GM18519 (cell line): ENCODE measurements at regions not wholly inside any gene's neighbourhood (a gene's known extent, or its start where the extent isn't known, plus 50 kb on each side); places are given as distances from the start of the nearest gene placed in this dataset.
"Not testable (repeated sequence)": the region's sequence is repeated elsewhere in the genome, so short reads cannot be mapped to it uniquely, and the experiment has no call there.

Source experiments
- ATAC-seq: cut with Tn5 transposase; IDR thresholded peaks from one replicate; pipeline ENCODE4 v1.9.1; 2021; ENCODE audit warnings: mild to moderate bottlenecking, moderate library complexity; ENCODE audit not compliant: unreplicated experiment, low FRiP score

DNA sequence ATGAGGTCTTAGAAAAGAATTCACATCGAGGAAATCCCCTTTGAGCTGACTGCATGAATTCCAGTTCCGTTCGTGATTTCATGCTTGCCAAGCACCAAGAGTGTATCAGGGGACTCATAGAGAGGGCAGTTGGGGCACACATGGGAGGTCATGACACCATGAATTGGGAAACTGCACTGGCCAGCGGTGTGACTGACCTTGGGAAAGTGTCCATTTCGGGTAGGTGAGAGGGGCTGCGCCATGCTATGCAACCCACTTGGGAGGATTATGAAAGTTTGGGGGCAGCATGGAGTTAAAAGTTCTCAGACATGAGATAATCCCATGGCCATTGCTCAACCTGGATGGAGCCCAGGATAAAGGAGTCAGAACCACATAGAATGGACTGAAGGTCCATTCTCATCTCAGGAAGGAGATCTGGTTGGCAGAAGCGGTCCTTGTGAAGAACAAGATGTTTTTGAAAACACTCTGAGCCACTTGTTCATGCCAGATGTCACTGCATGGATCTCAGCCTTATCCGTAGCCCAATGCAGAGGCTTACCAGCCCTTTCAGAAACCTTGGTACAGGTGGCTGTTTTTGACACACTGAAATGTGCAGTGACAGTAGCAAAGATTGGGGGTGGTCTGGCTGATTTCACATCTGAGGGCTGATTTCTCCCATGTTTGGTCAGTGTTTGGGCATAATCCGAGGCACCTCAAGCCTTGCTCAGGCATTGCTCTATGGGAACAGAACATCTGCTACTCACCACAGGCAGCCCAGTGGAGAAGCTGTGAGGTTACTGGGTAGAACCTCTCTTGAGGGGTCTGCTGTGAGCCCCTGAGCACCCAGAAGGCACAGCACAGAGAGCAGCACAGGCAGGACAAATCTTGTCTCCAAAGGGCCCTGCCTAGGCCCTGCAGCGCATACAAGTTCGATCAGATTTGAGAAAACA, 252.3 kb downstream of the CXCL12 start:
- no peak for ATAC-seq

DNA sequence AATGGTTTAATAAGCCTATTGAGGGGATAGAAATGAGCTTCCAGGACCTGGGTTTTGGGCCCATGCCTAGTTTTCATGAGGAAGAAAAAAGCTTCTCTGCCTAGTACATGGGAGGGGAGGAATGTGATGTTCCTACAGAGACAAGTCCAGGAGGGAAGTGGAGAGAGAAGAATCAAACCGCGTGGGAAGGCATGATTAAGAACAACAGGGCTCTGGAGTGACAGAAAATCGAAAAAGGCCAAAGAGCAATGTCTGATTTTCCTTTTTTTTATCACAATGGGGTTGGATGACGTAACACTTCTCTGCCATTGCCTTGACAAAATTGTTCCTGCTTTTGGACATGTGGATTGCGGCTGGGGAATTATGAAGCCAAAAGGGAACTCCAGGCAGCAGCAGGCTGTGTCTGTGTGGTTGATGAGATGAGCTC, 258.6 kb downstream of the CXCL12 start:
- ATAC-seq: no peak

DNA sequence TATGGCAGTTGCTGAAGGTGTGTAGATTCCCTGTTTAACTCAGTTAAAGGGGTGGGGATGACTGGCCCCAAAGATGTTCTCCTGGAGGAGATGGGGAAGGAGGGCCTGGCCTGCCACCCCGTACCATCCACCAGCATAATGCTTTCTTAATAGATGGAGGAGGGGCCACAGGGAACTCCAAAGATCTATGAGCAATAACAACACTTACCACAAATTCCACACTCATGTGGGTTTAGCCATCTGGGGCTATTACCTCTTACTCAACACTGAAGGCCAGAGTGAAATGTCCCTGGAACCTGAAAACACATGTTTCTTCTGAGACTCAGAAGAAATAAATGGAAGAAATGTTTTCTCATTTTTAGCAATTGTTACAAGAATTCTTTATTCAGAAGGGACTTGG, 259.0 kb downstream of the CXCL12 start:
- ATAC-seq: no peak

DNA sequence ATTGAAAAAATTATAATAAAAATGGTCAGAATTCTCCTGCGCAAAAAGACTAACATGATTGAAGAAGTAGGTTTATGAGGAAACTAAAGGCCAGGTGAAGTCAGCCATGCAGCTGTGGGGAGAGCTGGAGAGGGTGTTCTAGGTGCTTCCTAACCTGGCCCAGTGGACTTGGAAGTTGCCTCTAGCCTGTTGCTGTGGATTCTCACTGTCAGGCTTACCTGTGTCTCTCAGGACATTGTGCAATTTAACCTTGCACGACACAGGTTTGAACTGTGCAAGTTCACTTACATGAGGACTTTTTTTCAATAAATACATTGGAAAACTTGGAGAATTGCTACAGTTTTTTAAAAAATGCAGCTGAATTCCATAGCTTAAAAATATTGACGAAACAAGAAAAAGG, 266.4 kb downstream of the CXCL12 start:
- ATAC-seq: no peak

DNA sequence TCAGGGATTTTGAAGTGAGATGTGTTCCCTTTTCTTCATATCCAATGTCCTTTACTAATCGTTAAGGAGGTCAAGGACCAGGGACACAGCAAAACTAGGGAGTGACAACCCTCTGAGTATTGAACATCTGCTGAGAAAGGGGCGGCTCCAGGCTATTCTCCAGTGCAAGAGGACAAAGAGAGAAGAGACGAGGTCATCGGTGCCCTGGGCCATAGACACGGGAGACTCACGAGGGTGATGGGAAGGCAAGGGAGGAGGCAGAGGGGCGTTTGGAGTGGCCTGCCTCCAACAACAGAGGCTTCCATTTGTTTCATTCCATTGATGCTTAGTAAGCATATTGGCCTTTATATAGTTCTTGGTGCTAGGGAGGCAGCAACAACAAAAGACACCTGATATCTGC, 268.4 kb downstream of the CXCL12 start:
- ATAC-seq: no peak

DNA sequence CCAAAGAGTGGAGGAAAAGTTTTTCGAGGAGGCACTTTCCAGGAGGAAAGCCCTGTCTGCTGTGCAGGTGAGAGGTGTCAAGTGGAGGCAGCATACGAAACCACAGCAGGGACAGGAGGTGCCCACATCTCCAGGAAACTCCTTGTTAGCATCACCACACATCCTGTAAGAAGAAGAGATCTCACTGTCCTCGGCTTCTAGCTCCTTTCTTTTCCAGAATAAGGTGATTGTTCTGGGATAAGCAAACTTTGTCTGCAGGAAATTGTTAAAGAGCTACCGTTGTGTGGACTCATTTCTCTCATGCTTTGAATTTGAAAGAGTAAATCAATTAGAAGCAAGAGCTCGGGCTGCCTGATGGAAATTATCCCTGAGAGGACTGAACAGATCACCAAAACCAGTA, 269.4 kb downstream of the CXCL12 start:
- ATAC-seq: no peak

DNA sequence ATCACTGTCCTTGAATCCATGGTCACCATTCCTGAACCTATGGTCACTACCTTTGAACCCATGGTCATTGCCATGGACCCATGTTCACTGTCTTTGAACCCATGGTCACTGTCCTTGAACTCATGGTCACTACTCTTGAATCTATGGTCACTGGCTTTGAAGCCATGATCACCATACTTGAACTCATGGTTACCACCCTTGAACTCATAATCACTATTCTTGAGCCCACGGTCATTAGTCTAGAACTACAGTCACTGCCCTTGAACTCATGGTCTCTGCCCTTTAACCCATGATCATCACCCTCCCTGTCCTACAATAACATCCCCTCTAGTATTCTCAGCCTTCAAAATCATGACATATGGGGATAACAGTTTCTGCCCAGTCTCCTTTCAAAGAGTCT, 270.5 kb downstream of the CXCL12 start:
- ATAC-seq: no peak

DNA sequence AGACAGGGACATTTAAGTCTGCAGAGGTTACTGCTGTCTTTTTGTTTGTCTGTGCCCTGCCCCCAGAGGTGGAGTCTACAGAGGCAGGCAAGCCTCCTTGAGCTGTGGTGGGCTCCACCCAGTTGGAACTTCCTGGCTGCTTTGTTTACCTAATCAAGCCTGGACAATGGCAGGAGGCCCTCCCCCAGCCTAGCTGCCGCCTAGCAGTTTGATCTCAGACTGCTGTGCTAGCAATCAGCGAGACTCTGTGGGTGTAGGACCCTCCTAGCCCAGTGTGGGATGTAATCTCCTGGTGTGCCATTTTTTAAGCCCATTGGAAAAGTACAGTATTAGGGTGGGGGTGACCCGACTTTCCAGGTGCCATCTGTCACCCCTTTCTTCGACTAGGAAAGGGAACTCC, 272.6 kb downstream of the CXCL12 start:
- ATAC-seq: not testable (repeated sequence)

DNA sequence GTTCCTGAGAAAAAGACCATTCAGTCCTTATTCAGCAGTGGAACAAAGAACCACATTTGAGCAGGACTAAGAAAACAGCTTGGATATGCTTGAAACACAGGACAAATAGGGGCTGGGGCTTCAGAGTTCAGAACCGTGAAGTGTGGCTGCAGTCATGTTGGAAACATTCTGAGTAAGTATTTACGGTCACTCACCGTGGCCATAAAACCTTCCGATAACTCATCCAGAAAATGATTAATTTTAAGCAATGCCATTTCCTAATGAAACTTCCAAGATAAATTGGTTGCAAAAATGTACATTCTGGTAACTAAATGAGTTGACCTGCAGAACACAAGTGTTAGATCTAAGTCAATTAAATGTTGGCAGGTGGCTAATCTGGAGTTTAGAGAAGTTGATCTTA, 279.2 kb downstream of the CXCL12 start:
- no peak for ATAC-seq

DNA sequence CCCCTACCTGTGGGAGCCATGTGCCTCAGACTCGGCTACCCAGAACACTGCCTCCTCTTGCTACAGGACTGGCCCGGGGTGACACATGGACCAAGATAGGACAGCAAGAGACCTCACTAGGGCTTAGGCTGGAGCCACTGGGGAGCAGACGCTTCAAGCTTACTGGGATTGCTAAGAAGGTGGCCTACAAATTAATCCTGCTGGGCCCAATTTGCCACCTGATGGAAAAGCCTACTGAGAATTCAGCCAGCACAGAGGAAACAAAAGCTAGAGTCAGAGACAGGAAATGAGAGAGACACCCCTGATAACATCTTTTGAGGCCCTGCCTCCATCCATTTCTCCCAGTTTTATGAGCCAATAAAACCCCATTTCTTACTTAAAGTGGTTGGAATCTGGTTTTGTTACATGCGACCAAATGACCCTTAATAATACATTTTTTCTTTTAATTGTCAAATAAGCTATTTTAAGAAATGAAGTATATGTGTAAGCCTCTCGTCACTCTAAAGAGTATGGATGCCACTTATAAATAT, 282.1 kb downstream of the CXCL12 start:
- ATAC-seq: no peak

DNA sequence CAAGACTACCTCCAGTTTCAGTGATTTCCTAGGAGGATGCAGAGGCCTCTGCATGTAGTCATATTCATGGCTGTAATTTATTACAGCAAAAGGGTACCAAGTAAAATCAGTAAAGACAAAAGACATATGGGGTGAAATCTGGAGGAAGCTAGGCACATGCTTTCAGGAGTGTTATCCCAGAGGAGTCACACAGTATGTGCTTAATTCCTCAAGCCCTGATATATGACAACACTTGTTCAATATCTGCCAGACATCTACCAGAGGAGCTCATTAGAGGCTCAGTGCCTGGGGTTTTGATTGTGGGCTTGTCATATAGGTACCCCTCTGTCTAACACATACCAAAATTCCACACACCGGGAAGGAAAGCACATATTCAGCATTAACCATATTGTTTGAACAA, 283.8 kb downstream of the CXCL12 start:
- no peak for ATAC-seq

DNA sequence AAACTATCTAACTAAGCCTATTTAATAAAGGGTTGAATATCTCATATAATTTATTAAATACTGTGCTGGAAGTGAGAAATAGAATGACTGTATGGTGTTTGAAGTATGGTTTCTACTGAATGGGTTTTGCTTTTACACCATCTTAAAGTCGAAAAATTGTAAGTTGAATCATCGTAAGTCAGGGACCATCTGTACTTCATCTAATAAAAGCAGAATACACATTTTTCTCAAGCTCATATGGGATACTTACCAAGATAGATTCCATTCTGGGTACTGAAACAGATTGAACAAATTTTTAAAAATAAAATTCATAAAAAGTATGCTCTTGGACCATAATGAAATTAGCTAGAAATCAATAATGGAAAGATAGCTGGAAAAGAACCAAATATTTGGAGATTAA, 285.4 kb downstream of the CXCL12 start:
- no peak for ATAC-seq

DNA sequence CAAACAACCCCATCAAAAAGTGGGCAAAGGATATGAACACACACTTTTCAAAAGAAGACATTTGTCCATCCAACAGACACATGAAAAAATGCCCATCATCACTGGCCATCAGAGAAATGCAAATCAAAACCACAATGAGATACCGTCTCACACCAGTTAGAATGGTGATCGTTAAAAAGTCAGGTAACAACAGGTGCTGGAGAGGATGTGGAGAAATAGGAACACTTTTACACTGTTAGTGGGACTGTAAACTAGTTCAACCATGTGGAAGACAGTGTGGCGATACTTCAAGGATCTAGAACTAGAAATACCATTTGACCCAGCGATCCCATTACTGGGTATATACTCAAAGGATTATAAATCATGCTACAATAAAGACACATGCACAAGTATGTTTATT, 288.7 kb downstream of the CXCL12 start:
- not testable (repeated sequence) for ATAC-seq

DNA sequence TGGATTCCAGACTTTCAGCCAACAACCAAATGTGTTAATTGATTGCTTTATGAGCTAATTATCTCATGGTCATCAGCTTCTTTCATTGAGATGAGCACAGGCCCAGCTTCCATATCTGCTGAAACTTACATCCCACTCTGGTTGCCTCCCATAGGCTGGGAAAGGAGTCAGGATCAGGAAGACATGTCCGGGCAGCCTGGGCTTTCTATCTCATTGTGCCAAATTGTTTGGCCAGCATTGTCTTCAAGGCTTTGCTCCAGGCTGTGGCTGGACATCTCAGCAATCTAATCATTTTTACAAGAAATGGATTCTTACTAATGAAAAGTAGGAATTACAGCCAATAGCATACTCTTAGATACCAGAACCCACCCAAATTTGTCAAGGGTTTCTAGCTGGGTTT, 295.2 kb downstream of the CXCL12 start:
- ATAC-seq: no peak

DNA sequence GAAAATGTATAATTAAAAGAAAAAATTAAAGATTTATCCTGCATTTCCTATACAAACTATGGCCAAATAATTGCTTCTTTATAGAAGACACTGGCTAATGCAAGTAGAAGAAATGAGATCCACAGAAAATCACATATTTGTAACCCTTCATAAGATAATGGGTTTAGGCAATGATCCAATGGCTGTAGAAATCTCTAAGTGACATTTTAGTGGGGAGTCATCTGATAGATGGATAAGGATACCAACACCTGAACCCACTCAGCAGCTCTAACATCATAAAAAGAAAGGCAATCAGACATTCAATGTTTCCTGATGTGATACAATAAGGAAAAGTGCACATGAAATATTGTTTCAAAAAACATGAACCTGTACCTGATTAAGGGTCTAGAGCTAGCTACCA, 297.5 kb downstream of the CXCL12 start:
- ATAC-seq: no peak

DNA sequence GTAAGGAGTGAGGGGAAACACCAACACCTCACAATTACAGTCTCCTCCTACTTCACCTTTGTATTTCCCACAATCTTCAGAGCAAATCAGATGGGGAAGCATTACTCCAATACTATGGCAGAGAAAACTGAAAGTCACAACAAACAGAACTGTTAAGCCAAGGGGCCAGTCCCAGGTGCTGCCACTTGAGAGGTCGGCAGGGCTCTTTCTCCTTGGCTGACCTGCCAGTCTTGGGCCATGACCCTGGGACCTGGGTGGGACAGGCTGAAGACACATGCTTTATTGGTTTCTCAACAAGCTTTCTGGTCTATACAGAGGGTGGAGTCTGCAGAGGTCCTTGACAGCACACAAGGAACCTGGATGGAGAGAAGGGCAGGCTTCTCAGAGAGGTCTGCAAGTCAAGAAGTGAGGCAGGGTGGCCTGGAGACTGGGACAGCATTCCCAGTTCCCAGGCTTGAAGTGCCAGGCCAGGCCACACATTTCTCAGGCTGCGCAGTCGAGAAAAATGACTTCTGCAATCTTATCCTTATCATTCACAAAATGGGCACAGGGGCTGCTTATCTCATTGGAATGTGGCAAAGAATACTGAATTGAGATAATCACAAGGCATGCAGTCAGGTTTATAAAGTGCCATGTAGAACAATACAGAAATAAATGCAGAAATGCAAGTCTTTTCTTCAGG, 301.0 kb downstream of the CXCL12 start:
- ATAC-seq: no peak

DNA sequence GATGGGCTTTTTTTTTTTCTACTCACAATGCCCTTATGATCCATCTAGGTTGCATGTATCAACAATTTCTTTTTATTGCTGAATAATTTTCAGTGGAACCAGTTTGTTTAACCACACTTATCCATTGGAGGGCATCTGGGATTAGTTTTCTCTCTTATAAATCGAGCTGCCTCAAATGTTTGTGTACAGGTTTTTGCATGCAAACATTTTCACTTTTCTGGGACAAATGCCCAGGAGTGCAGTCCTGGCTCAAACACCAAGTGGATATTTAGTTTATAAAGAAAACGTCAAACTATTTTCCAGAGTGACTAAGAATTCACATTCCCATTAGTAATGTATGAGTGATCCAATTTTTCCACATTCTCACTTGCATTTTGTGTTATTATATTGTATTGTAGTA, 313.4 kb downstream of the CXCL12 start:
- ATAC-seq: no peak

DNA sequence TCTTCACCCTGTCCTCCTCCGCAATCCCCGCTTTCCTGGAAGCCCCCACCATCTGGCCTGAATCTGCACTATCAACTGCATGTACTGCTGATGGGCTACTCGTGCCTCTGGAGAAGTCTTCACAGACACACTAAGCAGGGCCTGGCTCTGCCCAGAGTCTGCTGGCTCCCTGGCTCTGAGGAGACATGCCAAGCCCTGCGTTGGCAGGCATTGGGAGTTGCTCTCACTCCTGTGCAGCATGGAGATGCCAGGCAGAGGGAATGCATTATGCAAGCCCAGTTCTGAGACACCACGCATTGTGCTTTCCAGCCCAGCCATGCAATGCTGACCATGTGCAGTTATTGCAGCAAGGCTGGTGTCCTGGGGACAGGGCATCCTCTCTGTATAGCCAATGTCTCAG, 314.6 kb downstream of the CXCL12 start:
- ATAC-seq: no peak

DNA sequence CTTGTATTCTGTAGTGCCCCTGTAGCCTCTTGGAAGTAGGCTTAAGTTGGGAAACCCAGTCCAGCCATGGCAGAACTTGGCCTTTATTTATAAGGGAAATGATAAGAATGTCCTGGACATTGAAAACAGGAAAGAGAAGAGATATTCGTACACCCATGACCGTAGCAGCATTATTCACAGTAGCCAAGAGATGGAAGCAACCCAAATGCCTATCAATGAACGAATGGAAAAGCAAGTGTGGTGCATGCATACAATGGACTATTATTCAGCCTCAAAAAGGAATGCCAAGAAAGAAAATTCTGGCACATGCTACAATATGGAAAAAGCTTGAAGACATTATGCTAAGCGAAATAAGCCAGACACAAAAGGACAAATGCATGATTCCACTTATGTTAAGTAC, 315.3 kb downstream of the CXCL12 start:
- no peak for ATAC-seq

DNA sequence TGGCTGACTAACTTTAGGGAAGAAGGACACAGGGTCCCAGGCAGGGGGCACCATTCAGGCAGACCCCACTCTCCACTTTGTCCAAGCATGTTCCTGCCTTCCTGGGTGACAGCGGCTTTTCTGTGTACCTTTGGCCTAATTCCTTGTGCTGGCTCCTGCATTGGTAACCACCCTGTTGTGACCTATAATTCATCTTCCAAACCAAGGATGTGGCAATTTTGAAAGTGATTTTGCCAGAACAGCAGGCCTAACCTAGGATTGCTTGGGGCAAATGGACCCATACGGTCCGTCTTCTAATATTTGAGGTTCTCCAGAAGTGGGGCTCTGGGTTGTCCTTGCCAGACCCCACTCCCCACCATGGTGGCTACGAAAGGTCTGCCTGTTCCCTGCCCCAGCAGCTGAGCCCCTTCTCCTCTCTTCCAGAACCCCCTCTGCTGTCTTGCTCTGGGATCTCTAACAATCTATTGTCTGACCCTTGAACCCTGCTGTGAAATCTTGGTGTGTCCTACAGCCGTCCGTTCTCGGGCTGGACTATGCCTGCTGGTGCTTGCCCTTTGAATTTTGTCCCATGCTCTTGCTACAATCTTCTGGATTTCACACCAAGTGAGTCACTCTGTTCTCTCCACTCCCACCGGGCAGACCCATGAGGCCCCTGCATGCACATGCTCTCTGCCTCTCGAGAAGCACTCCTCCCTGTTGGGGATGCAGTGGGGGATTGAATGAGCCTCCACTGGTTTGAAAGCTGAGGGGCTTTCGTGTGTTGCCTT, 316.0 kb downstream of the CXCL12 start:
- ATAC-seq: no peak

DNA sequence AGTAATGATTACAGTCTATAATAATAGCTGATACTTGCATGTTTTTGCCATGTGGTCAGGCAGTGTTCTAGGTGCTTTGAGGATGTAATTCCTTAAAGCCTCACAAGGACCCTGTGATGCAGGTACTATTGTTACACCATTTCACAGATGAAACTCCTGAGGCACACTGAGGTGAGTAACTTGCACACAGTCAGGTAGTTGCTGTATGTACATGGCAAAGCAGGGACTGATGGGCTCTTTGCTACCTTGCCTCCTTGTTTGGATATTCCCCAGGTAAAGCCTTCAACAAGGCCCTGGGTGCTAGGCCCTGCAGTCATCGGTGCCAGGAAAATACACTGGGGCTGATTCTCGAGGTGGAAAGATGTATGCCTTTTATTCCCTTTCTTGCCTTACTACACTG, 317.5 kb downstream of the CXCL12 start:
- no peak for ATAC-seq
